ENCODE measurements at regions not wholly inside any gene's neighbourhood (a gene's known extent, or its start where the extent isn't known, plus 50 kb on each side); places are given as distances from the start of the nearest gene placed in this dataset.

- Histone ChIP-seq H2AFZ (replicated peaks; ENCODE audit: low read length, poor library complexity) (no peak overlapping the region), H3K9ac (ENCODE audit: low read depth, low read length) (no peak overlapping the region), H2BK20ac (ENCODE audit: low read depth, low read length) (no peak overlapping the region), H2AK9ac (replicated peaks; ENCODE audit: low read depth, low read length, poor library complexity) (no peak overlapping the region), H3K4ac (ENCODE audit: low read depth, low read length) (no peak overlapping the region), H3K23ac (ENCODE audit: low read depth, low read length) (no peak overlapping the region), H4K91ac (ENCODE audit: insufficient read depth, low read depth, low read length) (no peak overlapping the region), H3K9me1 (ENCODE audit: insufficient read depth, low read length) (no peaks in the 10 kb centered on the region), H3K9me3 (ENCODE audit: control insufficient read depth, insufficient read depth, low read length) (no peaks in the 10 kb centered on the region), H2BK15ac (ENCODE audit: low read depth, low read length) (no peak overlapping the region), H3K27me3 (ENCODE audit: control insufficient read depth, insufficient read depth, low read length) (no peaks in the 10 kb centered on the region), H3K4me1 (ENCODE audit: control insufficient read depth, insufficient read depth, low read length) (no peaks in the 10 kb centered on the region), H2BK5ac (ENCODE audit: low read depth, low read length, poor library complexity, severe bottlenecking) (no peak overlapping the region), H4K5ac (ENCODE audit: low read depth, low read length) (no peak overlapping the region), H4K8ac (ENCODE audit: low read depth in 2 of 2, low read length in 2 of 2) (no peak overlapping the region), H3K56ac (ENCODE audit: extremely low read depth, insufficient read depth, low read length) (no peak overlapping the region), H2AK5ac (ENCODE audit: low read depth, low read length) (no peak overlapping the region), H3K4me2 (ENCODE audit: low read depth, low read length) (no peak overlapping the region), H2BK120ac (ENCODE audit: low read depth, low read length) (no peak overlapping the region), H3K36me3 (ENCODE audit: control insufficient read depth, insufficient read depth, low read length) (no peaks in the 10 kb centered on the region), H3K27ac (ENCODE audit: insufficient read depth, low read length) (no peak overlapping the region), H3K18ac (ENCODE audit: low read depth, low read length) (no peak overlapping the region), H4K20me1 (ENCODE audit: insufficient read depth, low read length) (no peaks in the 10 kb centered on the region), H3K79me1 (ENCODE audit: low read depth in 1 of 2, low read length in 2 of 2) (no peaks in the 10 kb centered on the region), H3K4me3 (ENCODE audit: insufficient read depth, low read depth, low read length) (no peak overlapping the region), H3K14ac (replicated peaks; ENCODE audit: low read depth, low read length) (no peak overlapping the region)
- intact Hi-C loops (cut with micrococcal nuclease) (no loop called here), dilution Hi-C loops (cut with HindIII; ENCODE audit: low sequenced_read_pairs, unreplicated experiment) (no loop called here), in situ Hi-C loops (cut with MboI; ENCODE audit: low sequenced_read_pairs) (no loop called here)
- POLR2A ChIA-PET (ENCODE audit: unreplicated experiment) = no interaction called here
- no CpG with 5 or more reads among the region's 2 CpGs for WGBS, 2 experiments (ENCODE audit: extremely low coverage in 2 of 2, insufficient read length in 1 of 2)
- ATAC-seq (ENCODE audit: low read depth) (no peak), DNase-seq (no peak)
- CTCF ChIA-PET = no interaction called here
- BruUV-seq (replicated peaks) = no TSS peak
- TF ChIP-seq RFX5 (IDR thresholded peaks at IDR 0.05; ENCODE audit: low read depth, low read length) (no peak), CEBPB (IDR thresholded peaks at IDR 0.05; ENCODE audit: low read depth, low read length) (no peak), MAZ (IDR thresholded peaks at IDR 0.05; ENCODE audit: borderline replicate concordance, low read depth, low read length) (no peak), RCOR1 (IDR thresholded peaks at IDR 0.05; ENCODE audit: insufficient replicate concordance, low read length) (no peak), SMC3 (IDR thresholded peaks at IDR 0.05; ENCODE audit: low read depth, low read length) (no peak), MXI1 (IDR thresholded peaks at IDR 0.05; ENCODE audit: borderline replicate concordance, low read depth, low read length) (no peak), BHLHE40 (IDR thresholded peaks at IDR 0.05; ENCODE audit: low read depth, low read length) (no peak), ELK1 (IDR thresholded peaks at IDR 0.05; ENCODE audit: borderline replicate concordance, low read depth, low read length) (no peak), POLR2A (IDR thresholded peaks at IDR 0.05; ENCODE audit: low read depth, low read length) (no peak), FOS (IDR thresholded peaks at IDR 0.05; ENCODE audit: low read depth, low read length) (no peak), CHD1 (IDR thresholded peaks at IDR 0.05; ENCODE audit: low read depth, low read length) (no peak), NFE2L2 (IDR thresholded peaks at IDR 0.05; ENCODE audit: low read depth, low read length) (no peak), MAFK (IDR thresholded peaks at IDR 0.05; ENCODE audit: low read depth, low read length) (no peak), RAD21 (IDR thresholded peaks at IDR 0.05; ENCODE audit: low read length) (no peak)
- TF ChIP-seq, protein P1, sequence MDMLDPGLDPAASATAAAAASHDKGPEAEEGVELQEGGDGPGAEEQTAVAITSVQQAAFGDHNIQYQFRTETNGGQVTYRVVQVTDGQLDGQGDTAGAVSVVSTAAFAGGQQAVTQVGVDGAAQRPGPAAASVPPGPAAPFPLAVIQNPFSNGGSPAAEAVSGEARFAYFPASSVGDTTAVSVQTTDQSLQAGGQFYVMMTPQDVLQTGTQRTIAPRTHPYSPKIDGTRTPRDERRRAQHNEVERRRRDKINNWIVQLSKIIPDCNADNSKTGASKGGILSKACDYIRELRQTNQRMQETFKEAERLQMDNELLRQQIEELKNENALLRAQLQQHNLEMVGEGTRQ (IDR thresholded peaks at IDR 0.05; ENCODE audit: low read depth, low read length) = no peak
- TF ChIP-seq, protein P2, sequence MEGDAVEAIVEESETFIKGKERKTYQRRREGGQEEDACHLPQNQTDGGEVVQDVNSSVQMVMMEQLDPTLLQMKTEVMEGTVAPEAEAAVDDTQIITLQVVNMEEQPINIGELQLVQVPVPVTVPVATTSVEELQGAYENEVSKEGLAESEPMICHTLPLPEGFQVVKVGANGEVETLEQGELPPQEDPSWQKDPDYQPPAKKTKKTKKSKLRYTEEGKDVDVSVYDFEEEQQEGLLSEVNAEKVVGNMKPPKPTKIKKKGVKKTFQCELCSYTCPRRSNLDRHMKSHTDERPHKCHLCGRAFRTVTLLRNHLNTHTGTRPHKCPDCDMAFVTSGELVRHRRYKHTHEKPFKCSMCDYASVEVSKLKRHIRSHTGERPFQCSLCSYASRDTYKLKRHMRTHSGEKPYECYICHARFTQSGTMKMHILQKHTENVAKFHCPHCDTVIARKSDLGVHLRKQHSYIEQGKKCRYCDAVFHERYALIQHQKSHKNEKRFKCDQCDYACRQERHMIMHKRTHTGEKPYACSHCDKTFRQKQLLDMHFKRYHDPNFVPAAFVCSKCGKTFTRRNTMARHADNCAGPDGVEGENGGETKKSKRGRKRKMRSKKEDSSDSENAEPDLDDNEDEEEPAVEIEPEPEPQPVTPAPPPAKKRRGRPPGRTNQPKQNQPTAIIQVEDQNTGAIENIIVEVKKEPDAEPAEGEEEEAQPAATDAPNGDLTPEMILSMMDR (conservative IDR thresholded peaks at IDR 0.05; ENCODE audit: low read depth, low read length) = no peak
Observed at GRCh38 chr4:115325836-115326235, 212.4 kb upstream of the NDST4 start.

Measured in IMR-90 (cell line).